Peyer's patch (tissue), 4 donors: ENCODE measurements at regions not wholly inside any gene's neighbourhood (a gene's known extent, or its start where the extent isn't known, plus 50 kb on each side); places are given as distances from the start of the nearest gene placed in this dataset.

ENCODE experiments used
- DNase-seq, 3 donors: peaks; one replicate each; pipeline ENCODE4 v3.0.0-alpha.2; 2017 to 2019
- H3K27ac ChIP-seq, 4 donors: fragments of 200-600 bp; sonication (generic); one replicate each; pipeline ENCODE4 v1.5.1; 2016 to 2019
- H3K27me3 ChIP-seq, 2 donors: fragments of 200-600 bp; sonication (generic); one replicate each; pipeline ENCODE4 v1.5.1; 2019
- H3K36me3 ChIP-seq, 3 donors: fragments of 200-600 bp; sonication (generic); one replicate each; pipeline ENCODE4 v1.5.1; 2016 to 2019
- H3K4me1 ChIP-seq, 4 donors: fragments of 200-600 bp; sonication (generic); one replicate each; pipeline ENCODE4 v1.5.1; 2016 to 2019
- H3K4me3 ChIP-seq, 4 donors: fragments of 200-600 bp; sonication (generic); 1 replicate in 3 of 4; 2 replicates in 1 of 4; pipeline ENCODE4 v1.5.1; 2016 to 2019; ENCODE audit warnings: mild to moderate bottlenecking in 1 of 4
- H3K9me3 ChIP-seq, 4 donors: fragments of 200-600 bp; sonication (generic); one replicate each; pipeline ENCODE4 v1.5.1; 2016 to 2019; ENCODE audit warnings: mild to moderate bottlenecking in 1 of 4
- POLR2A ChIP-seq, 2 donors: fragments of 450-650 bp; IDR thresholded peaks; one replicate each; pipeline ENCODE4 v1.5.1; 2017; ENCODE audit warnings: antibody characterized with exemption in 2 of 2, mild to moderate bottlenecking in 2 of 2, moderate library complexity in 2 of 2
- TF ChIP-seq, protein P1 (sequence below), 6 experiments: fragments of 450-650 bp in 4 of 6; fragments of 200-600 bp in 2 of 6; sonication (generic) in 1 of 6; IDR thresholded peaks; one replicate each; pipeline ENCODE4 v1.5.1; 2017 to 2019; ENCODE audit warnings: antibody characterized with exemption in 6 of 6, mild to moderate bottlenecking in 3 of 6, moderate library complexity in 1 of 6

- H3K36me3 ChIP-seq = no peaks in the 10 kb centered on the region
- no peaks in the 10 kb centered on the region for H3K27me3 ChIP-seq
- TF ChIP-seq POLR2A (IDR thresholded peaks at IDR 0.05) = no peak
- TF ChIP-seq, protein P1, sequence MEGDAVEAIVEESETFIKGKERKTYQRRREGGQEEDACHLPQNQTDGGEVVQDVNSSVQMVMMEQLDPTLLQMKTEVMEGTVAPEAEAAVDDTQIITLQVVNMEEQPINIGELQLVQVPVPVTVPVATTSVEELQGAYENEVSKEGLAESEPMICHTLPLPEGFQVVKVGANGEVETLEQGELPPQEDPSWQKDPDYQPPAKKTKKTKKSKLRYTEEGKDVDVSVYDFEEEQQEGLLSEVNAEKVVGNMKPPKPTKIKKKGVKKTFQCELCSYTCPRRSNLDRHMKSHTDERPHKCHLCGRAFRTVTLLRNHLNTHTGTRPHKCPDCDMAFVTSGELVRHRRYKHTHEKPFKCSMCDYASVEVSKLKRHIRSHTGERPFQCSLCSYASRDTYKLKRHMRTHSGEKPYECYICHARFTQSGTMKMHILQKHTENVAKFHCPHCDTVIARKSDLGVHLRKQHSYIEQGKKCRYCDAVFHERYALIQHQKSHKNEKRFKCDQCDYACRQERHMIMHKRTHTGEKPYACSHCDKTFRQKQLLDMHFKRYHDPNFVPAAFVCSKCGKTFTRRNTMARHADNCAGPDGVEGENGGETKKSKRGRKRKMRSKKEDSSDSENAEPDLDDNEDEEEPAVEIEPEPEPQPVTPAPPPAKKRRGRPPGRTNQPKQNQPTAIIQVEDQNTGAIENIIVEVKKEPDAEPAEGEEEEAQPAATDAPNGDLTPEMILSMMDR (IDR thresholded peaks at IDR 0.05) = no peak
- no peak overlapping the region for H3K27ac ChIP-seq
- no peak overlapping the region for H3K4me3 ChIP-seq
- H3K4me1 ChIP-seq = no peaks in the 10 kb centered on the region
- no peak for DNase-seq
- no peaks in the 10 kb centered on the region for H3K9me3 ChIP-seq
Measured at GRCh38 chr2:226074391-226074790, 674.9 kb downstream of the NYAP2 start.

- TF ChIP-seq POLR2A (IDR thresholded peaks at IDR 0.05) = no peak
- TF ChIP-seq, protein P1 (IDR thresholded peaks at IDR 0.05) = no peak
- H3K36me3 ChIP-seq = no peaks in the 10 kb centered on the region
Measured at GRCh38 chr2:226073496-226074160, 674.1 kb downstream of the NYAP2 start.

GRCh38 chr2:226066873-226067272 is 667.4 kb downstream of the NYAP2 start:
- H3K4me3 ChIP-seq = no peak overlapping the region
- no peak for DNase-seq
- no peaks in the 10 kb centered on the region for H3K36me3 ChIP-seq
- TF ChIP-seq POLR2A (IDR thresholded peaks at IDR 0.05) = no peak
- TF ChIP-seq, protein P1 (IDR thresholded peaks at IDR 0.05) = no peak
- H3K27ac ChIP-seq = no peak overlapping the region
- no peaks in the 10 kb centered on the region for H3K4me1 ChIP-seq
- H3K27me3 ChIP-seq = no peaks in the 10 kb centered on the region
- no peaks in the 10 kb centered on the region for H3K9me3 ChIP-seq

More at GRCh38 chr2:226073496-226074160, 674.1 kb downstream of the NYAP2 start:
- DNase-seq = no peak
- Histone ChIP-seq H3K27me3 (no peaks in the 10 kb centered on the region), H3K4me1 (no peaks in the 10 kb centered on the region), H3K27ac (no peak overlapping the region), H3K9me3 (no peaks in the 10 kb centered on the region), H3K4me3 (no peak overlapping the region)

DNA sequence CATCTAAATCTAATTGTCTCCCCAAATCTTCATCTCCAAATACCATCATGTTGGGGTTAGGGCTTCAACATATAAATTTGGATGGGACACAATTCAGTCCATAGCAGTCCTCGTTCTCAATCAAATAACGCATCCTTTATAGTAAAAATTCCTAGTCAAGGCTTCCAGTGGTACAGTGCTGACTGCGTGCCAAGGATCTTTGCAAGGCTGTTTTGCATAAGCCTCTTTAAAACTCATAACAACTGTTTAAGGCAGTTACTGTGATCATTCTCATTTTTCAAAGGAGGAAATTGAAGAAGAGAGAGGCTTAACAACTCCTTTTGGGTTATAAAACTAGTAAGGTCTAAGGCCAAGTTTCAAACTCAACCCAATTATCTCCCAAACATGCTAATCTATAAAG is 666.9 kb downstream of the NYAP2 start:
- TF ChIP-seq, protein P1 (IDR thresholded peaks at IDR 0.05) = no peak
- TF ChIP-seq POLR2A (IDR thresholded peaks at IDR 0.05) = no peak
- H3K27me3 ChIP-seq = no peaks in the 10 kb centered on the region

DNA sequence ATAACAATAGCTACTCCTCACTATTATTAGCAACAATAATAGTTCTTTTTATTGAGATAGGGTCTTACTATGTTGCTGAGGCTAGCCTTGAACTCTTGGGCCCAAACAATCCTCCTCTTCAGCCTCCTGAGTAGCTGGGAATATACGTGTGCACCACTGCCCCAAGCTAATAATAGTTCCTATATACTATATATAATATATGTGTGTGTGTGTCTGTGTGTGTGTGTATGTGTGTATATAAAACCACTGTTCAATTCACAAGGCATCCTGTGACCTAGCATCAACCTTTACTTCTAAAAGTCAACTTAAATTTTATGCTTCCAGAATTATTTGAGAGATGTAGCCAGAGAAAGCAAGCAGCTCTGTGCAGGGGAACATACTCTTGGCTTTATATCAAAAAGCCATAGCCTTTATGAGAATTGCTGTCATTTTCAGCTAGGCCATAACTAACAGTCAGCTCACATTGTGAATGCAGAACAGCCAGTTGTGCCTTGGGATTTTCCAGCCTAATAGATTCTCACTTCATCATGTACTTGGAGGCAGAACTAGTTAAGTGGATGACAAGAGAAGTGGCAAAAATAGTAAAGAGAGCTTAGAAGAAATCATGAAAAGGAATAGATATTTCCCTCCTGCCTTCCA is 665.5 kb downstream of the NYAP2 start:
- Histone ChIP-seq H3K36me3 (no peaks in the 10 kb centered on the region), H3K27ac (no peak overlapping the region), H3K4me1 (no peaks in the 10 kb centered on the region), H3K27me3 (no peaks in the 10 kb centered on the region), H3K4me3 (no peak overlapping the region), H3K9me3 (no peaks in the 10 kb centered on the region)
- no peak for DNase-seq
- TF ChIP-seq, protein P1 (IDR thresholded peaks at IDR 0.05) = no peak
- no peak for TF ChIP-seq POLR2A (IDR thresholded peaks at IDR 0.05)

More for the DNA sequence above, 666.9 kb downstream of the NYAP2 start:
- no peaks in the 10 kb centered on the region for H3K4me1 ChIP-seq
- no peak for DNase-seq
- H3K27ac ChIP-seq = no peak overlapping the region
- H3K9me3 ChIP-seq = no peaks in the 10 kb centered on the region
- no peak overlapping the region for H3K4me3 ChIP-seq
- H3K36me3 ChIP-seq = no peaks in the 10 kb centered on the region
